ENCODE measurements at regions not wholly inside any gene's neighbourhood (a gene's known extent, or its start where the extent isn't known, plus 50 kb on each side); places are given as distances from the start of the nearest gene placed in this dataset.
A peak's percentile ranks its signal among the peaks of the same experiment; 100 is the strongest.
"Not testable (repeated sequence)": the region's sequence is repeated elsewhere in the genome, so short reads cannot be mapped to it uniquely, and the experiment has no call there.

- no peak for DNase-seq (ENCODE audit: low read depth)
- H3K4me3 ChIP-seq (ENCODE audit: low read length) = no peak overlapping the region
- TF ChIP-seq CTCF (conservative IDR thresholded peaks at IDR 0.05; ENCODE audit: low read length) = no peak
These were observed 71.1 kb upstream of the HSPB3 start for GRCh38 chr5:54384356-54384933.

- DNase-seq (ENCODE audit: low read depth) = no peak
- TF ChIP-seq CTCF (conservative IDR thresholded peaks at IDR 0.05; ENCODE audit: low read length) = no peak
- H3K4me3 ChIP-seq (ENCODE audit: low read length) = no peak overlapping the region
These were observed 71.6 kb upstream of the HSPB3 start for GRCh38 chr5:54383941-54384340.

DNA sequence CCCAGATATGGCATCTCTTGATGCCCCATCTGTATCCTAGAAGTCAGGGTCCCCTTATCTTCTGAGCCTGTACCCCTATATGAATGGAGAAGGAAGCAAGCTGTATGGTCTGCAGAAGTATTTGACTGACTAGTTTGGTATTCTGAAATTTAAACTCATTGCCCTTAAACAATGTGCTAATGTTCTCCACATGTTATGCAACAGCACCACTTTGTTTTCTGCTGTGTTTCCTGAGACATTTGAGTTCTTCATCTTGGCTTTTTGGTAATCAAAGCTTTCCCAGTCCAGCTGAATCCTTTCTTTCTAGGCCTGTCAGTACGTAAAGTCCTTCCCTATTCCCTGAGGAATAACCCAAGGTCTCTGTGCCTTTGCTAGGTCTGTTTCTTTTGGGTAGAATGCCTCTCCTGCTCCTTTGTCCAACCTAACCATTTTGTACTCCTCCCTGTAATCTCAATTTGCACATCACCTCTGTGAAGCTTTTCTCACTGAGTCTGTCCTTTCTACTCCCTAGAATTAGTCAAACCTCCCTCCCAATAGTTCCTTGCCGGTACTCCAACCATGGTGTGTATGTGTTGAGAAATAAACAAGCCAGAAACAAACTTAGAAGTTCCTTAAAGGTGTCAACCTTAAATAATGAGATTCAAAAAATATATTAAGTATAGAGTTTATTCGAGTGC is 72.1 kb upstream of the HSPB3 start:
- H3K4me3 ChIP-seq (ENCODE audit: low read length) = no peak overlapping the region
- DNase-seq (ENCODE audit: low read depth) = peak; percentile 63
- TF ChIP-seq CTCF (conservative IDR thresholded peaks at IDR 0.05; ENCODE audit: low read length) = no peak

DNA sequence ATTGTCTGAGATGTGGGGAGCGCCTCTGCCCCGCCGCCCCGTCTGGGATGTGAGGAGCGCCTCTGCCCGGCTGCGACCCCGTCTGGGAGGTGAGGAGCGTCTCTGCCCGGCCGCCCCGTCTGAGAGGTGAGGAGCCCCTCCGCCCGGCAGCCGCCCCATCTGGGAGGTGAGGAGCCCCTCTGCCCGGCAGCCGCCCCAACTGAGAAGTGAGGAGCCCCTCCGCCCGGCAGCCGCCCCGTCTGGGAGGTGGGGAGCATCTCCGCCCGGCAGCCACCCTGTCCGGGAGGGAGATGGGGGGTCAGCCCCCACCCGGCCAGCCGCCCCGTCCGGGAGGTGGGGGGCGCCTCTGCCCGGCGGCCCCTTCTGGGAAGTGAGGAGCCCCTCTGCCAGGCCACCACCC is 70.9 kb upstream of the ARL15 start:
- not testable (repeated sequence) for H3K4me3 ChIP-seq (ENCODE audit: low read length); DNase-seq (ENCODE audit: low read depth)

DNA sequence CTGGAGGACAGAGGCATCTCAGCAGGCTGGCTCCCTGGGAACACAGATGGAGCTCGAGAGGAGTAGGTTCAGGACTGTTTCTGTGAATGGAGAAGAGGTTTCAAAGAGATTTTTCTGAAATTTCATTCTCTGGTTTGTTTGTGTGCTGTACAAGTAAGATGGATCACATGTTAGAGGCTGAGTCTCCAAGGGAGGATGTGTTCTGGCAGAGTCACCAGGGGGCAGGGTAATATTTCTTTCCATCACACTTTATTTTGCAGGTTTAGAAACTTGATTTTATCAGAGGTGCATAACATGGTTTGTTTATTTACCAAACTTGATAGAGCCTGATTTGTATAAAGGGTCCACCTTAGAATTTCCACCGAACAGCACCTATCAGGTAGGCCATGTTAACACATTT is 69.2 kb upstream of the ARL15 start:
- no peak overlapping the region for H3K4me3 ChIP-seq (ENCODE audit: low read length)
- no peak for DNase-seq (ENCODE audit: low read depth)
- no peak for TF ChIP-seq CTCF (conservative IDR thresholded peaks at IDR 0.05; ENCODE audit: low read length)

DNA sequence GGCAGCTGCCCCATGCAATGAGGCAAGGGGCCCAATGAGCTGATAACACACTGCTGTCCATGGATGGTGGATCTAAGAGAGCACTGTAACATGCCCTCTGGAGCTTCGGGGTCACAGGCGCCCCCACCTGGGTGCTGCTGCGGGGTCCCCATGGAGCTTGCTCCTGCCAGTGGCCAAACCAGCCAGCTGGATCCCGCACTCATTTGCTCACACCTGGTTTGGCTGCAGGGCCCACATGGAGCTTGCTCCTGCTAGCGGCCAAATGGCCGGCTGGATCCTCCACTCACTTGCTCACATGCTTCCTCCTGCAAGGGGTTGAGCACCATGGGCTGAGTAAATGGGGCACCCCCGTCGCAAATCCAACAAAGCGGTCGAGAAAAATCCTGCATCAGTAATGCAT is 68.3 kb upstream of the ARL15 start:
- TF ChIP-seq CTCF (conservative IDR thresholded peaks at IDR 0.05; ENCODE audit: low read length) = no peak
- H3K4me3 ChIP-seq (ENCODE audit: low read length) = no peak overlapping the region
- no peak for DNase-seq (ENCODE audit: low read depth)

DNA sequence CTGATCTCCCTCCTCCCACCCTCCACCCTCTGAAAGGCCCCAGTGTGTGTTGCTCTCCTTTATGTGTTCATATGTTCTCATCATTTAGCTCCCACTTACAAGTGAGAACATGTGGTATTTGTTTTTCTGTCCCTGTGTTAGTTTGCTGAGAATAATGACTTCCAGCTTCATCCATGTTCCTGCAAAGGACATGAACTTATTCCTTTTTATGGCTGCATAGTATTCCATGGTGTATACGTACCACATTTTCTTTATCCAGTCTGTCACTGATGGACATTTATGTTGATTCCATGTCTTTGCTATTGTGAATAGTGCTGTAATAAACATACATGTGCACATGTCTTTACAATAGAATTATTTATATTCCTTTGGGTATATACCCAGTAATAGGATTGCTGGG is 67.0 kb upstream of the ARL15 start:
- not testable (repeated sequence) for DNase-seq (ENCODE audit: low read depth); H3K4me3 ChIP-seq (ENCODE audit: low read length)

DNA sequence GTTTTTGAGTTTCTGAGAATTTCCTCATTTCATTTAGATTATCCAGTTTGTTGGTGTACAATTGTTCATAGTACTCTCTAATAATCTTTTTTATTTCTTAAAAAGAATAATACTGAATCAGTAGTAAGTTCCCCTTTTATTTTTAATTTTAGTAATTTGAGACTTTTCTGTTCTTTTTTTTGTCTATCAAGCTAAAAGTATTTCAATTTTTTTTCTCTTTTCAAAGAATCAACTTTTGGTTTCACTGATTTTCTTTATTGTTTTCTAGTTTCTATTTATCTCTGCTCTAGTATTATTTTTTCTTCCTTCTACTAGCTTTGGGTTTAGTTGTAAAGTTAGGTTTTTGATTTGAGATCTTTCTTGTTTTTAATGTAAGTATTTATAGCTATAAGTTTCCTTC is 60.6 kb upstream of the ARL15 start:
- DNase-seq (ENCODE audit: low read depth) = no peak
- no peak overlapping the region for H3K4me3 ChIP-seq (ENCODE audit: low read length)
- TF ChIP-seq CTCF (conservative IDR thresholded peaks at IDR 0.05; ENCODE audit: low read length) = no peak

Measured in AG10803 (cell line).